K562 (cell line): ENCODE measurements at regions not wholly inside any gene's neighbourhood (a gene's known extent, or its start where the extent isn't known, plus 50 kb on each side); places are given as distances from the start of the nearest gene placed in this dataset.

Experiments
- ATAC-seq: fragments of 200-7000 bp; cut with Tn5 transposase; 3 replicates; pipeline ENCODE4 v1.9.1; 2020; ENCODE audit warnings: moderate library complexity
- BruUV-seq: library from RNA; stranded (reverse); fragments of 400-500 nt; replicated peaks from 2 replicates; lab custom pipeline; 2021; lab: Mats Ljungman, UMichigan
- CTCF ChIA-PET: fragments of 300-600 bp; formaldehyde crosslinking; extraction: SDS; loops from one replicate; lab custom pipeline; 2021; ENCODE audit warnings: low intra/inter-chr PET ratio; lab: Yijun Ruan, JAX
- POLR2A ChIA-PET: fragments of 300-600, 350-650 bp; sonication (Branson Sonifier 250); formaldehyde crosslinking; extraction: SDS; loops from one replicate; lab custom pipeline; 2021; ENCODE audit warnings: antibody characterized with exemption, inconsistent platforms; lab: Yijun Ruan, JAX
- DNase-seq, 4 experiments: peaks; one replicate each; pipeline versions ENCODE4 v3.0.0 to v3.0.0-alpha.2; 2011 to 2018; ENCODE audit warnings: low spot score in 3 of 4, mixed read lengths in 3 of 4; ENCODE audit errors: extremely low read depth in 1 of 4
- FAIRE-seq: peaks from 2 replicates; lab custom pipeline; 2011; peaks lifted over from hg19 to GRCh38; lab: Jason Lieb, UNC
- H2AFZ ChIP-seq: 2 replicates; pipeline ENCODE4 v1.6.0; 2011; ENCODE audit warnings: low read depth, low read length, control low read depth, inconsistent platforms
- H3K27ac ChIP-seq: fragments of 200-600 bp; 3 replicates; pipeline ENCODE4 v1.8.0; 2011; ENCODE audit warnings: low read depth, mild to moderate bottlenecking, control low read depth, inconsistent platforms, low read length, moderate library complexity, mixed read lengths; ENCODE audit errors: extremely low read depth
- H3K27me3 ChIP-seq, 2 experiments: fragments of 300-600 bp in 1 of 2; 2 replicates in 1 of 2; 3 replicates in 1 of 2; pipeline versions ENCODE4 v1.6.0 to v1.8.0; 2011; ENCODE audit warnings: inconsistent platforms in 2 of 2, low read length in 2 of 2, mild to moderate bottlenecking in 1 of 2, mixed read lengths in 1 of 2, moderate library complexity in 1 of 2; ENCODE audit not compliant: control insufficient read depth in 2 of 2, insufficient read depth in 2 of 2
- H3K36me3 ChIP-seq: fragments of 300-600 bp; 3 replicates; pipeline ENCODE4 v1.8.0; 2011; ENCODE audit warnings: mild to moderate bottlenecking, low read length, inconsistent platforms; ENCODE audit not compliant: control insufficient read depth, insufficient read depth
- H3K4me1 ChIP-seq, 2 experiments: fragments of 200-600 bp in 1 of 2; replicated peaks in 1 of 2; 2 replicates in 1 of 2; 3 replicates in 1 of 2; pipeline versions ENCODE4 v1.5.1 to v1.8.0; 2011; ENCODE audit warnings: inconsistent platforms in 2 of 2, low read length in 2 of 2, mild to moderate bottlenecking in 1 of 2, mixed read lengths in 1 of 2, moderate library complexity in 1 of 2; ENCODE audit not compliant: control insufficient read depth in 2 of 2, insufficient read depth in 2 of 2
- H3K4me2 ChIP-seq: 2 replicates; pipeline ENCODE4 v1.6.1; 2011; ENCODE audit warnings: low read length, control low read depth, inconsistent platforms, mixed read lengths; ENCODE audit not compliant: insufficient read depth
- H3K4me3 ChIP-seq: fragments of 200-600 bp; sonication (generic), shearing (Covaris generic); 2 replicates; pipeline ENCODE4 v1.5.1; 2016; ENCODE audit warnings: control low read depth, inconsistent platforms
- H3K79me2 ChIP-seq: fragments of 200-600 bp; 3 replicates; pipeline ENCODE4 v1.8.0; 2011; ENCODE audit warnings: low read length, inconsistent platforms; ENCODE audit not compliant: control insufficient read depth, insufficient read depth
- H3K9ac ChIP-seq, 2 experiments: 2 replicates each; pipeline versions ENCODE4 v1.6.0 to v1.6.1; 2011; ENCODE audit warnings: low read depth in 2 of 2, low read length in 2 of 2, control low read depth in 1 of 2, inconsistent platforms in 1 of 2, mild to moderate bottlenecking in 1 of 2, mixed read lengths in 1 of 2; ENCODE audit not compliant: insufficient read depth in 1 of 2
- H3K9me1 ChIP-seq: one replicate; pipeline ENCODE4 v1.6.0; 2011; ENCODE audit warnings: inconsistent platforms, mild to moderate bottlenecking, low read length, moderate library complexity; ENCODE audit not compliant: control insufficient read depth, insufficient read depth
- H3K9me3 ChIP-seq: replicated peaks from 2 replicates; pipeline ENCODE4 v1.5.1; 2011; ENCODE audit warnings: low read depth, low read length, inconsistent platforms; ENCODE audit not compliant: control insufficient read depth, insufficient read depth
- H4K20me1 ChIP-seq: replicated peaks from 2 replicates; pipeline ENCODE4 v1.6.1; 2011; ENCODE audit warnings: low read length, inconsistent platforms, mixed read lengths; ENCODE audit not compliant: control insufficient read depth, insufficient read depth
- ATF6 ChIP-seq: sonication (generic); formaldehyde crosslinking; IDR thresholded peaks from 2 replicates; pipeline ENCODE4 v1.4.0; 2020; ENCODE audit warnings: mild to moderate bottlenecking, missing genetic modification reagents
- CBFA2T3 ChIP-seq: fragments of 450-650 bp; IDR thresholded peaks from 2 replicates; pipeline ENCODE4 v1.6.1; 2017
- CHD2 ChIP-seq: IDR thresholded peaks from 2 replicates; pipeline ENCODE4 v1.6.1; 2011; ENCODE audit warnings: low read depth, low read length
- TAL1 ChIP-seq: fragments of 450-650 bp; IDR thresholded peaks from 2 replicates; pipeline ENCODE4 v1.6.1; 2016; ENCODE audit warnings: mild to moderate bottlenecking
- ZNF253 ChIP-seq: fragments of 250-450 bp; sonication (Bioruptor Pico); conservative IDR thresholded peaks from 2 replicates; pipeline ENCODE4 v1.6.1; 2021; ENCODE audit warnings: mild to moderate bottlenecking
- ZNF668 ChIP-seq: fragments of 250-450 bp; sonication (Bioruptor Pico); IDR thresholded peaks from 2 replicates; pipeline ENCODE4 v1.8.0; 2022; ENCODE audit warnings: mild to moderate bottlenecking, inconsistent platforms
- ZNF830 ChIP-seq: fragments of 250-450 bp; sonication (Bioruptor Pico); IDR thresholded peaks from 2 replicates; pipeline ENCODE4 v1.5.0; 2021; ENCODE audit warnings: mild to moderate bottlenecking
- WGBS: fragments of 100-300 bp; shearing (Covaris generic); methylation state at CpG from one replicate; pipeline ENCODE4 v1.1.6; 2016; ENCODE audit warnings: low coverage, mixed read lengths; ENCODE audit not compliant: insufficient coverage; ENCODE audit errors: missing lambda C conversion rate; 5-methylcytosine and 5-hydroxymethylcytosine counted together
- in situ Hi-C: fragments of 300-500 bp; cut with MboI; formaldehyde crosslinking; loops from 4 replicates; pipeline ENCODE4 v1.15.0; 2018; ENCODE audit warnings: inconsistent platforms, mixed read lengths
- intact Hi-C: fragments of 100-400 bp; cut with micrococcal nuclease; formaldehyde crosslinking; loops from 2 replicates; pipeline ENCODE4 v1.14.2; 2022

- POLR2A ChIA-PET = interaction anchor here (0.7 kb wide), 1 partner anchor 422 kb away, joined by 3 read pairs; no protein-coding TSS in a partner anchor
- H3K9ac ChIP-seq = no peak overlapping the region
- no peaks in the 10 kb centered on the region; a peak in 1 of 5 replicates for H3K4me1 ChIP-seq
- H3K27me3 ChIP-seq = no peaks in the 10 kb centered on the region; a peak in 1 of 5 replicates
- TF ChIP-seq ZNF253 (CRISPR knock-in tag) (no peak), CBFA2T3 (0 out of 2 replicates have a peak, but pooled peaks have one; percentile 7), ATF6 (CRISPR knock-in tag) (no peak), ZNF830 (CRISPR knock-in tag) (no peak), ZNF668 (CRISPR knock-in tag) (no peak), TAL1 (no peak), CHD2 (no peak)
- DNase-seq (no peak), ATAC-seq (no peak), FAIRE-seq (no peak)
- no peak overlapping the region for H3K4me2 ChIP-seq
- H3K4me3 ChIP-seq = no peak overlapping the region
- in situ Hi-C loops (no loop called here), intact Hi-C loops (no loop called here)
- BruUV-seq = no TSS peak
- H3K36me3 ChIP-seq = no peaks in the 10 kb centered on the region
- no peak overlapping the region for H2AFZ ChIP-seq
- 1% methylated on average over 7 of the region's 7 CpGs for WGBS
- no peak overlapping the region for H3K27ac ChIP-seq
- no peaks in the 10 kb centered on the region for H4K20me1 ChIP-seq
- no peaks in the 10 kb centered on the region for H3K9me3 ChIP-seq
- CTCF ChIA-PET = no interaction called here
- no peaks in the 10 kb centered on the region for H3K79me2 ChIP-seq
- no peaks in the 10 kb centered on the region for H3K9me1 ChIP-seq
These were observed 158.1 kb upstream of the ARG1 start for GRCh38 chr6:131414956-131415355.
